T-cell (primary cell): ENCODE measurements at regions not wholly inside any gene's neighbourhood (a gene's known extent, or its start where the extent isn't known, plus 50 kb on each side); places are given as distances from the start of the nearest gene placed in this dataset.

Experiments used
- ATAC-seq, 4 experiments: fragments of 200-7000 bp in 3 of 4; fragments of 150-1000 bp in 1 of 4; cut with Tn5 transposase; replicated peaks in 1 of 4; 1 replicate in 3 of 4; 2 replicates in 1 of 4; pipeline ENCODE4 v1.10.0; 2021; ENCODE audit warnings: moderate library complexity in 3 of 4, mild to moderate bottlenecking in 2 of 4, moderate number of reproducible peaks in 1 of 4
- CTCF ChIA-PET, 2 donors: fragments of 300-600 bp; sonication (Branson Sonifier 250); formaldehyde crosslinking; loops; one replicate each; lab custom pipeline; 2022; ENCODE audit warnings: antibody characterized with exemption in 2 of 2; lab: Charles Lee
- POLR2A ChIA-PET, 2 donors: fragments of 300-600 bp; sonication (Branson Sonifier 250); formaldehyde crosslinking; loops; one replicate each; lab custom pipeline; 2022; ENCODE audit warnings: antibody characterized with exemption in 2 of 2; lab: Charles Lee
- DNase-seq, 35 experiments: peaks; one replicate each; pipeline versions ENCODE4 v3.0.0 to v3.0.0-alpha.2; 2013 to 2023
- H3K27ac ChIP-seq: one replicate; pipeline ENCODE4 v1.5.1; 2013; ENCODE audit warnings: low read length
- H3K27me3 ChIP-seq, 2 experiments: replicated peaks in 1 of 2; 1 replicate in 1 of 2; 2 replicates in 1 of 2; pipeline versions ENCODE4 v1.6.1 to v1.7.0; 2013; ENCODE audit warnings: low read length in 1 of 2, mixed read lengths in 1 of 2; ENCODE audit not compliant: control insufficient read depth in 2 of 2, insufficient read depth in 2 of 2; ENCODE audit errors: extremely low read depth in 1 of 2
- H3K36me3 ChIP-seq, 2 donors: 1 replicate in 1 of 2; 2 replicates in 1 of 2; pipeline versions ENCODE4 v1.6.1 to v1.7.0; 2013; ENCODE audit warnings: low read length in 1 of 2; ENCODE audit not compliant: control insufficient read depth in 2 of 2, insufficient read depth in 1 of 2; ENCODE audit errors: extremely low read depth in 1 of 2
- H3K4me1 ChIP-seq, 2 experiments: 1 replicate in 1 of 2; 2 replicates in 1 of 2; pipeline versions ENCODE4 v1.6.1 to v1.7.0; 2013; ENCODE audit warnings: low read length in 2 of 2, mixed read lengths in 1 of 2; ENCODE audit not compliant: insufficient read depth in 2 of 2, control insufficient read depth in 1 of 2; ENCODE audit errors: extremely low read depth in 1 of 2
- H3K4me3 ChIP-seq, 2 donors: 1 replicate in 1 of 2; 2 replicates in 1 of 2; pipeline versions ENCODE4 v1.5.1 to v1.7.0; 2013; ENCODE audit warnings: mild to moderate bottlenecking in 2 of 2, low read length in 1 of 2, moderate library complexity in 1 of 2; ENCODE audit not compliant: control insufficient read depth in 1 of 2; ENCODE audit errors: extremely low read depth in 1 of 2
- H3K9me3 ChIP-seq: 2 replicates; pipeline ENCODE4 v1.7.0; 2013
- H3K27ac Mint-ChIP-seq, 2 donors: one replicate each; pipeline ENCODE4 v1.8.0; 2020 to 2021; ENCODE audit warnings: mild to moderate bottlenecking in 2 of 2, mixed read lengths in 2 of 2
- H3K27me3 Mint-ChIP-seq, 2 donors: one replicate each; pipeline ENCODE4 v1.8.0; 2021 to 2022; ENCODE audit warnings: mixed read lengths in 2 of 2
- H3K36me3 Mint-ChIP-seq: one replicate; pipeline ENCODE4 v1.8.0; 2021; ENCODE audit warnings: mixed read lengths
- H3K4me1 Mint-ChIP-seq, 3 donors: one replicate each; pipeline ENCODE4 v1.8.0; 2020 to 2022; ENCODE audit warnings: mixed read lengths in 3 of 3, mild to moderate bottlenecking in 1 of 3
- H3K4me3 Mint-ChIP-seq, 3 donors: one replicate each; pipeline ENCODE4 v1.8.0; 2020 to 2022; ENCODE audit warnings: mild to moderate bottlenecking in 3 of 3, mixed read lengths in 3 of 3, moderate library complexity in 3 of 3
- H3K9me3 Mint-ChIP-seq, 3 donors: one replicate each; pipeline ENCODE4 v1.8.0; 2020 to 2022; ENCODE audit warnings: mixed read lengths in 3 of 3
- WGBS: methylation state at CpG from one replicate; pipeline ENCODE4 v1.1.5; 2013; ENCODE audit warnings: missing lambda C conversion rate; ENCODE audit not compliant: insufficient coverage; 5-methylcytosine and 5-hydroxymethylcytosine counted together

DNA sequence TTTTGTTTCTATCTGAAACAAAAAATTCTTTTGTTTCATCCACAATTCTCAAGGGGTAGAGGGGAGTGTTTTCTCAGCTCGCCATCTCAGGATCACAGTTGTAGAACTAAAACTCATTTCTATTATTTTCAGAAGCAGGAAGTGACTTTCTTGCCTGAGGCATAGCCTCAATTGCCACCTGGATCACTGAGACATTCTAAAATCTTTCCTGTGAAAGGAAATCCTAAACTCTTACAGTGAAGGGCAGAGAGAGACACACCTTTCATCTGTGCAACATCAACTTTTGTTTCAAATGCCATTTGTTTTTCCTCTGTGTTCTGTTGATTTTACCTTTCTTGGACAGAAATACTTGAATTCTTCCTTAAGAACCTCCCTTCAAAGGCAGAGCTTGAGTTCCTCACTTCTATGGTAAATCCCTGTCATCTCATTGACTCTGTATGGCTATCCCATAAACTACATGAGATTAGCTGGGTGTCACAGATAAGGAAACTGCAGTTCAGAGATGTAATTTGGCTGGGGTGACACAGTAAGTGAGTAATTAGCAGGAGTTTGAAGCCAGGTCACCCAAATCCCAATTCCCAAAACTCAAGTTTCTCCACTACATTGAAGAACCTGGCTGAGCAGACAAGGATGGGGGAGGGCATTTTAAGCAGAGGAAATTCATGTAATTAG is 224.4 kb upstream of the HTR2A start:
- Histone ChIP-seq H3K4me3 (no peak overlapping the region), H3K4me1 (no peaks in the 10 kb centered on the region), H3K27me3 (no peaks in the 10 kb centered on the region), H3K36me3 (no peaks in the 10 kb centered on the region), H3K27ac (no peak overlapping the region), H3K9me3 (no peaks in the 10 kb centered on the region)
- ATAC-seq (no peak), DNase-seq (no peak)
- Mint-ChIP-seq H3K36me3 (no peaks in the 10 kb centered on the region), H3K9me3 (peaks cover 0 to 4% (median 0%) of the 10 kb centered on the region in 3 donors), H3K4me3 (no peak overlapping the region), H3K27me3 (peaks cover 0 to 4% of the 10 kb centered on the region in 2 donors), H3K27ac (no peak overlapping the region), H3K4me1 (no peaks in the 10 kb centered on the region)
- WGBS = no CpG with 5 or more reads among the region's 1 CpG
- CTCF ChIA-PET = no interaction called here
- POLR2A ChIA-PET = no interaction called here

DNA sequence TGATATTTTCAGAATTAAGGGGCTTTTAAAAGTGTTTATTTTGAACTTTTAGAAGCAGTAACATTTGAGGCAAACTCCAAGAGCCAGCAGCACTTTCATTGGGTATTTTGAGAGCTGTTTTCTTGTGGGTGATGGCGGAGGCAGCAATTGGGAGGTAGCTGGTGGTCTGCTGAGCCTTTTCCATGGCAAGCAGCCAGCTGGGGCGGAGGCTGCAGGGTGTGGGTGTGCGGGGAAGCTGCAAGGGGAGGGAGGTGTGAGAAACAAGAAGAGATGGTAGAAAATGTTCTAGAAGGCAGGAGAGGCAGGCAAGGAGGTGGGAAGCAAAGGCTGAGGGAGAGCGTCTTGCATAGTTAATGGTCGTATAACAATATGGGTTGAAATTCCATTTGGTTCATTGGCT is 223.4 kb upstream of the HTR2A start:
- H3K4me3 Mint-ChIP-seq = no peak overlapping the region
- ChIA-PET CTCF (no interaction called here), POLR2A (no interaction called here)
- peaks cover 0 to 4% (median 0%) of the 10 kb centered on the region in 3 donors for H3K9me3 Mint-ChIP-seq
- no peak overlapping the region for H3K27ac ChIP-seq
- H3K9me3 ChIP-seq = no peaks in the 10 kb centered on the region
- no peaks in the 10 kb centered on the region for H3K36me3 Mint-ChIP-seq
- H3K4me1 Mint-ChIP-seq = no peaks in the 10 kb centered on the region
- no peaks in the 10 kb centered on the region for H3K27me3 ChIP-seq
- no peaks in the 10 kb centered on the region for H3K4me1 ChIP-seq
- DNase-seq = no peak
- peaks cover 0 to 4% of the 10 kb centered on the region in 2 donors for H3K27me3 Mint-ChIP-seq
- H3K4me3 ChIP-seq = no peak overlapping the region
- H3K36me3 ChIP-seq = no peaks in the 10 kb centered on the region
- WGBS = 76% methylated on average over 5 of the region's 5 CpGs
- ATAC-seq = no peak
- H3K27ac Mint-ChIP-seq = no peak overlapping the region

DNA sequence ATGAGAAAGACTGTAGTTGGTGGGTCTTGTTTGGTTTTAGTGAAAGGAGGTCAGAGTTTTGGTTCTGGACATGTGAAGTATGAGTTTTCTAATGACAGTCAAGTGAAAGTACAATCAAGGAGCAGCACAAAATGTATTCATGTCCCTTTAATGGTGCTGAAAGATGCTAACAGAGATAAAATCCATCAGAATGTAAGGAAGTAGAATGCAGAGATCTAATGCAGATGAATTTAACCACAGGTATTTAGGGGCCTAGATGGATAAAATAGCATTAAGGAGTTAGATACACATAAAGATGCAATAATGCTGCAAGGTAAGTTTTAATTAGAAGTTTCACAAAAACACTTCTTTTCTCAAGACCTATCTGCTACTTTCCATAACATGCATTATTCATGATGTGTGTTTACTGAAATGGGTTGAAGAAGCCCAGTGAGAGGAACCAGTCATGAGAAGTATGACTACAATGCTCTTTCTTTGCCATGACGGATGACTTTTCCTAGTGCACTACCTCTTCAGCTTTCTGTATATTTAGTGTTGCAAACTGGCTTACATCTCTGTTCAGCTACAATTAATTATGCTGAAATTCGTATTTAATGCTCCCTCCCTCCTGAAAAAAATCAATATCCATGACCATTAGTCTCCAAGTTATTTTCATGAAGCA is 222.9 kb upstream of the HTR2A start:
- no peaks in the 10 kb centered on the region for H3K4me1 ChIP-seq
- Mint-ChIP-seq H3K4me1 (no peaks in the 10 kb centered on the region), H3K9me3 (peaks cover 0 to 4% (median 0%) of the 10 kb centered on the region in 3 donors), H3K27ac (no peak overlapping the region), H3K4me3 (no peak overlapping the region), H3K36me3 (no peaks in the 10 kb centered on the region), H3K27me3 (peaks cover 0 to 4% of the 10 kb centered on the region in 2 donors)
- DNase-seq (no peak), ATAC-seq (no peak)
- no peaks in the 10 kb centered on the region for H3K27me3 ChIP-seq
- no peak overlapping the region for H3K27ac ChIP-seq
- no peaks in the 10 kb centered on the region for H3K36me3 ChIP-seq
- no peaks in the 10 kb centered on the region for H3K9me3 ChIP-seq
- 71% methylated on average over 1 of the region's 2 CpGs for WGBS
- no peak overlapping the region for H3K4me3 ChIP-seq
- CTCF ChIA-PET = no interaction called here
- POLR2A ChIA-PET = no interaction called here

- Mint-ChIP-seq H3K36me3 (no peaks in the 10 kb centered on the region), H3K9me3 (no peaks in the 10 kb centered on the region), H3K4me3 (no peak overlapping the region), H3K4me1 (no peaks in the 10 kb centered on the region), H3K27me3 (peaks cover 0 to 4% of the 10 kb centered on the region in 2 donors), H3K27ac (no peak overlapping the region)
- Histone ChIP-seq H3K36me3 (no peaks in the 10 kb centered on the region), H3K27me3 (no peaks in the 10 kb centered on the region), H3K4me1 (no peaks in the 10 kb centered on the region), H3K9me3 (no peaks in the 10 kb centered on the region), H3K27ac (no peak overlapping the region), H3K4me3 (no peak overlapping the region)
- ChIA-PET CTCF (no interaction called here), POLR2A (no interaction called here)
- WGBS = 90% methylated on average over 1 of the region's 3 CpGs
- DNase-seq (no peak), ATAC-seq (no peak)
These were observed 220.4 kb upstream of the HTR2A start for GRCh38 chr13:47117268-47117667.

DNA sequence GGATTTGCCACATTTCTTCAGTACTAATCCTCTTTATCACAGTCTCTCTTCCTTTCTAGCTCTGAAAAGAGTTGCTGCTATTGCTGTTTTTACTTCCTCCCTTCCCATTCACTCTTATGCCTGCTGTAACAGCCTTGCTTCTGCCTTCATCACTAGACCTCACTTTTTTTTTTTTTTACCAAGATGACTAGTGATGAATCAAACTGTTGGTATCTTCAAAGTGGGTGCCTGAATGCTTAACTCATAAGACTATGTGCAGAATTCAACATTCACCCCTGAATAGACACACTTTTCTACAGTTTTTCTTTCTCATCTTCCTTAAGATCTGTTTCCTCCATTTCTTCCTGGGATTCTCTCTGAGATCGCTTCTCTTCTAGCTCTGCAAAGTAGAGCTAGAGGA is 217.2 kb upstream of the HTR2A start:
- POLR2A ChIA-PET = no interaction called here
- H3K4me3 ChIP-seq = no peak overlapping the region
- H3K27ac ChIP-seq = no peak overlapping the region
- DNase-seq (no peak), ATAC-seq (no peak)
- no peaks in the 10 kb centered on the region for H3K9me3 ChIP-seq
- H3K4me1 Mint-ChIP-seq = peaks cover 0 to 5% (median 0%) of the 10 kb centered on the region in 3 donors
- no peaks in the 10 kb centered on the region for H3K27me3 ChIP-seq
- H3K9me3 Mint-ChIP-seq = no peaks in the 10 kb centered on the region
- H3K36me3 Mint-ChIP-seq = no peaks in the 10 kb centered on the region
- H3K36me3 ChIP-seq = no peaks in the 10 kb centered on the region
- H3K27me3 Mint-ChIP-seq = peaks cover 0 to 8% of the 10 kb centered on the region in 2 donors
- no peak overlapping the region for H3K27ac Mint-ChIP-seq
- H3K4me1 ChIP-seq = no peaks in the 10 kb centered on the region
- 67% methylated on average over 1 of the region's 1 CpG for WGBS
- CTCF ChIA-PET = no interaction called here
- no peak overlapping the region for H3K4me3 Mint-ChIP-seq

- no peak overlapping the region for H3K4me3 Mint-ChIP-seq
- H3K4me1 ChIP-seq = peaks cover 0 to 5% of the 10 kb centered on the region in 2 experiments
- DNase-seq = no peak
- peaks cover 0 to 7% (median 0%) of the 10 kb centered on the region in 3 donors for H3K4me1 Mint-ChIP-seq
- H3K36me3 ChIP-seq = no peaks in the 10 kb centered on the region
- no peaks in the 10 kb centered on the region for H3K9me3 Mint-ChIP-seq
- ATAC-seq = no peak
- no peaks in the 10 kb centered on the region for H3K27me3 ChIP-seq
- no CpG with 5 or more reads among the region's 1 CpG for WGBS
- POLR2A ChIA-PET = no interaction called here
- H3K4me3 ChIP-seq = no peak overlapping the region
- H3K27ac Mint-ChIP-seq = no peak overlapping the region
- CTCF ChIA-PET = interaction anchor here in 1 of 2 donors (0.6 kb wide), 1 partner anchor 864 kb away, joined by 3 read pairs; no protein-coding TSS in a partner anchor
- H3K27me3 Mint-ChIP-seq = peaks cover 0 to 3% of the 10 kb centered on the region in 2 donors
- H3K27ac ChIP-seq = no peak overlapping the region
- H3K36me3 Mint-ChIP-seq = no peaks in the 10 kb centered on the region
- no peaks in the 10 kb centered on the region for H3K9me3 ChIP-seq
These were observed 216.0 kb upstream of the HTR2A start for GRCh38 chr13:47112903-47113299.
